IMR-90 (cell line): ENCODE measurements at regions not wholly inside any gene's neighbourhood (a gene's known extent, or its start where the extent isn't known, plus 50 kb on each side); places are given as distances from the start of the nearest gene placed in this dataset.

Experiments used
- ATAC-seq: fragments of 200-7000 bp; cut with Tn5 transposase; 2 replicates; pipeline ENCODE4 v1.9.1; 2020; ENCODE audit warnings: low read depth, mild to moderate bottlenecking, moderate library complexity
- BruUV-seq: library from RNA; stranded (reverse); fragments of 400-500 nt; replicated peaks from 2 replicates; lab custom pipeline; 2021; lab: Mats Ljungman, UMichigan
- CTCF ChIA-PET: fragments of 300-600 bp; formaldehyde crosslinking; extraction: SDS; loops from one replicate; lab custom pipeline; 2021; ENCODE audit warnings: antibody characterized with exemption; lab: Yijun Ruan, JAX
- POLR2A ChIA-PET: fragments of 300-600 bp; sonication (Branson Sonifier 250); formaldehyde crosslinking; loops from one replicate; lab custom pipeline; 2022; ENCODE audit warnings: antibody characterized with exemption; ENCODE audit not compliant: unreplicated experiment; lab: Charles Lee
- DNase-seq: peaks from one replicate; pipeline ENCODE4 v3.0.0; 2013
- H2AFZ ChIP-seq: replicated peaks from 2 replicates; pipeline ENCODE3; 2013; ENCODE audit warnings: low read length, mild to moderate bottlenecking; ENCODE audit not compliant: poor library complexity
- H2AK5ac ChIP-seq: 2 replicates; pipeline ENCODE4 v1.6.1; 2013; ENCODE audit warnings: low read depth, low read length, inconsistent platforms
- H2AK9ac ChIP-seq: replicated peaks from 2 replicates; pipeline ENCODE3; 2013; ENCODE audit warnings: mild to moderate bottlenecking, low read depth, low read length, moderate library complexity; ENCODE audit not compliant: poor library complexity
- H2BK120ac ChIP-seq: 2 replicates; pipeline ENCODE4 v1.6.1; 2013; ENCODE audit warnings: low read depth, low read length, inconsistent platforms
- H2BK15ac ChIP-seq: 3 replicates; pipeline ENCODE4 v1.6.1; 2013; ENCODE audit warnings: low read depth, low read length, inconsistent platforms
- H2BK20ac ChIP-seq: 2 replicates; pipeline ENCODE4 v1.6.1; 2013; ENCODE audit warnings: low read depth, mild to moderate bottlenecking, inconsistent platforms, low read length, moderate library complexity
- H2BK5ac ChIP-seq: 2 replicates; pipeline ENCODE4 v1.6.1; 2013; ENCODE audit warnings: mild to moderate bottlenecking, low read depth, low read length, inconsistent platforms; ENCODE audit not compliant: poor library complexity, severe bottlenecking
- H3K14ac ChIP-seq: replicated peaks from 2 replicates; pipeline ENCODE4 v1.6.1; 2013; ENCODE audit warnings: low read depth, low read length, inconsistent platforms
- H3K18ac ChIP-seq: 2 replicates; pipeline ENCODE4 v1.6.1; 2013; ENCODE audit warnings: low read depth, low read length, control low read depth
- H3K23ac ChIP-seq: 2 replicates; pipeline ENCODE4 v1.6.1; 2013; ENCODE audit warnings: low read depth, low read length, inconsistent platforms
- H3K27ac ChIP-seq: 2 replicates; pipeline ENCODE4 v1.5.1; 2013; ENCODE audit warnings: mild to moderate bottlenecking, control low read depth, low read length; ENCODE audit not compliant: insufficient read depth
- H3K27me3 ChIP-seq: 2 replicates; pipeline ENCODE4 v1.6.1; 2013; ENCODE audit warnings: low read length; ENCODE audit not compliant: control insufficient read depth, insufficient read depth
- H3K36me3 ChIP-seq: 2 replicates; pipeline ENCODE4 v1.6.1; 2013; ENCODE audit warnings: low read length, mixed read lengths; ENCODE audit not compliant: control insufficient read depth, insufficient read depth
- H3K4ac ChIP-seq: 2 replicates; pipeline ENCODE4 v1.6.1; 2013; ENCODE audit warnings: low read depth, low read length, inconsistent platforms
- H3K4me1 ChIP-seq: 2 replicates; pipeline ENCODE4 v1.6.1; 2013; ENCODE audit warnings: low read length, mixed read lengths; ENCODE audit not compliant: control insufficient read depth, insufficient read depth
- H3K4me2 ChIP-seq: 2 replicates; pipeline ENCODE4 v1.6.1; 2013; ENCODE audit warnings: low read depth, mild to moderate bottlenecking, control low read depth, low read length, moderate library complexity
- H3K4me3 ChIP-seq: 2 replicates; pipeline ENCODE4 v1.5.1; 2013; ENCODE audit warnings: low read depth, mild to moderate bottlenecking, control low read depth, low read length, moderate library complexity; ENCODE audit not compliant: insufficient read depth
- H3K56ac ChIP-seq: 2 replicates; pipeline ENCODE4 v1.6.1; 2013; ENCODE audit warnings: low read length, inconsistent platforms; ENCODE audit not compliant: insufficient read depth; ENCODE audit errors: extremely low read depth
- H3K79me1 ChIP-seq, 2 experiments: 2 replicates each; pipeline ENCODE4 v1.6.1; 2013; ENCODE audit warnings: low read length in 2 of 2, inconsistent platforms in 1 of 2, low read depth in 1 of 2
- H3K9ac ChIP-seq: 2 replicates; pipeline ENCODE4 v1.6.1; 2013; ENCODE audit warnings: low read depth, low read length, control low read depth
- H3K9me1 ChIP-seq: 2 replicates; pipeline ENCODE4 v1.6.1; 2013; ENCODE audit warnings: low read length, inconsistent platforms; ENCODE audit not compliant: insufficient read depth
- H3K9me3 ChIP-seq: 2 replicates; pipeline ENCODE4 v1.6.1; 2013; ENCODE audit warnings: low read length; ENCODE audit not compliant: control insufficient read depth, insufficient read depth
- H4K20me1 ChIP-seq: 2 replicates; pipeline ENCODE4 v1.6.1; 2013; ENCODE audit warnings: low read length, inconsistent platforms; ENCODE audit not compliant: insufficient read depth
- H4K5ac ChIP-seq: 2 replicates; pipeline ENCODE4 v1.6.1; 2013; ENCODE audit warnings: mild to moderate bottlenecking, low read depth, low read length, control low read depth
- H4K8ac ChIP-seq, 2 experiments: 2 replicates each; pipeline ENCODE4 v1.6.1; 2013; ENCODE audit warnings: low read depth in 2 of 2, low read length in 2 of 2, control low read depth in 1 of 2, inconsistent platforms in 1 of 2
- H4K91ac ChIP-seq: 2 replicates; pipeline ENCODE4 v1.6.1; 2013; ENCODE audit warnings: low read depth, low read length, inconsistent platforms; ENCODE audit not compliant: insufficient read depth
- BHLHE40 ChIP-seq: fragments of 150-350 bp; IDR thresholded peaks from 2 replicates; pipeline ENCODE4 v1.6.1; 2016; ENCODE audit warnings: mild to moderate bottlenecking, low read depth, low read length
- CEBPB ChIP-seq: IDR thresholded peaks from 2 replicates; pipeline ENCODE4 v1.6.1; 2012; ENCODE audit warnings: low read depth, low read length, improper control_type of control experiment
- CHD1 ChIP-seq: IDR thresholded peaks from 2 replicates; pipeline ENCODE4 v1.6.1; 2012; ENCODE audit warnings: low read depth, low read length, improper control_type of control experiment
- FOS ChIP-seq: fragments of 150-350 bp; IDR thresholded peaks from 2 replicates; pipeline ENCODE4 v1.6.1; 2016; ENCODE audit warnings: low read depth, low read length
- MAFK ChIP-seq: IDR thresholded peaks from 2 replicates; pipeline ENCODE4 v1.6.1; 2012; ENCODE audit warnings: low read depth, low read length, improper control_type of control experiment
- MAZ ChIP-seq: IDR thresholded peaks from 2 replicates; pipeline ENCODE4 v1.6.1; 2012; ENCODE audit warnings: low read depth, mild to moderate bottlenecking, low read length, improper control_type of control experiment, moderate library complexity, borderline replicate concordance
- MXI1 ChIP-seq: IDR thresholded peaks from 2 replicates; pipeline ENCODE4 v1.6.1; 2012; ENCODE audit warnings: low read depth, mild to moderate bottlenecking, low read length, moderate library complexity, borderline replicate concordance
- NFE2L2 ChIP-seq: fragments of 150-350 bp; IDR thresholded peaks from 2 replicates; pipeline ENCODE4 v1.6.1; 2016; ENCODE audit warnings: low read depth, mild to moderate bottlenecking, low read length
- POLR2A ChIP-seq: IDR thresholded peaks from 2 replicates; pipeline ENCODE4 v1.6.1; 2012; ENCODE audit warnings: mild to moderate bottlenecking, low read depth, low read length
- RAD21 ChIP-seq: IDR thresholded peaks from 2 replicates; pipeline ENCODE4 v1.6.1; 2012; ENCODE audit warnings: low read length, improper control_type of control experiment
- RCOR1 ChIP-seq: IDR thresholded peaks from 2 replicates; pipeline ENCODE4 v1.6.1; 2012; ENCODE audit warnings: mild to moderate bottlenecking, low read length, improper control_type of control experiment; ENCODE audit not compliant: insufficient replicate concordance
- RFX5 ChIP-seq: IDR thresholded peaks from 2 replicates; pipeline ENCODE4 v1.8.0; 2012; ENCODE audit warnings: low read depth, mild to moderate bottlenecking, low read length, moderate library complexity
- SMC3 ChIP-seq: fragments of 150-350 bp; IDR thresholded peaks from 2 replicates; pipeline ENCODE4 v1.6.1; 2016; ENCODE audit warnings: low read depth, mild to moderate bottlenecking, antibody characterized with exemption, low read length, moderate library complexity
- WGBS, 2 experiments: methylation state at CpG; one replicate each; pipeline versions ENCODE4 v1.1.5 to v1.1.7; 2013; ENCODE audit warnings: missing lambda C conversion rate in 2 of 2; ENCODE audit not compliant: insufficient read length in 1 of 2; ENCODE audit errors: extremely low coverage in 2 of 2; 5-methylcytosine and 5-hydroxymethylcytosine counted together
- dilution Hi-C: fragments of 300-500 bp; cut with HindIII; formaldehyde crosslinking; loops from one replicate; pipeline ENCODE4 v1.14.3; 2018; ENCODE audit warnings: low sequenced_read_pairs; ENCODE audit not compliant: unreplicated experiment
- in situ Hi-C: fragments of 300-500 bp; cut with MboI; formaldehyde crosslinking; loops from 3 replicates; pipeline ENCODE4 v1.14.3; 2019; ENCODE audit warnings: low sequenced_read_pairs, inconsistent platforms, mixed read lengths
- intact Hi-C: fragments of 100-400 bp; cut with micrococcal nuclease; formaldehyde crosslinking; loops from 2 replicates; pipeline ENCODE4 v1.10.0; 2022
- TF ChIP-seq, protein P1 (sequence below): fragments of 150-350 bp; IDR thresholded peaks from 2 replicates; pipeline ENCODE4 v1.6.1; 2017; ENCODE audit warnings: mild to moderate bottlenecking, antibody characterized with exemption, low read length, low read depth
- TF ChIP-seq, protein P2 (sequence below): fragments of 150-350 bp; IDR thresholded peaks from 2 replicates; pipeline ENCODE4 v1.6.1; 2016; ENCODE audit warnings: low read depth, mild to moderate bottlenecking, low read length, moderate library complexity, borderline replicate concordance
- TF ChIP-seq, protein P3 (sequence below): conservative IDR thresholded peaks from 2 replicates; pipeline ENCODE4 v1.5.1; 2012; ENCODE audit warnings: mild to moderate bottlenecking, low read depth, low read length, improper control_type of control experiment

DNA sequence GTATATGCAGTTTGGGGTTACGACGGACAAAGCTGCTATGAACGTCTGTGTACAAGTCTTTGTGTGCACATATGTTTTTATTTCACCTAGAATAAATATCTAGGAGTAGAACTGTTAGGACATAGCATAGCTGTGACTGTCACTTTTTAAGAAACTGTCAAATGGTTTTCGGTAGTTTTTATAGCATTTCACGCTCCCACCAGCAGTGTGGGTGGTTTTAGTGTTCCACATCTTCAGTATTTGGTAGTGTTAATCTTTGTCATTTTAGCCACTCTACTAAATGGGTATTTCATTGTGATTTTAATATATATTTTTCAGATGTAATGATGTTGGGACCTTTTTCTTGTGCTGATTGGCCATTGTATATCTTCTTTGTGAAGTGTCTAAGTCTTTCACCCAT is 109.1 kb upstream of the BCAT1 start:
- H3K4ac ChIP-seq: no peak overlapping the region
- WGBS, 2 experiments: no CpG with 5 or more reads among the region's 5 CpGs
- no peaks in the 10 kb centered on the region for H3K4me1 ChIP-seq
- ChIA-PET CTCF (no interaction called here), POLR2A (no interaction called here)
- no peak overlapping the region for H2BK20ac ChIP-seq
- TF ChIP-seq MXI1: no peak
- no peak for TF ChIP-seq FOS
- TF ChIP-seq, protein P1, sequence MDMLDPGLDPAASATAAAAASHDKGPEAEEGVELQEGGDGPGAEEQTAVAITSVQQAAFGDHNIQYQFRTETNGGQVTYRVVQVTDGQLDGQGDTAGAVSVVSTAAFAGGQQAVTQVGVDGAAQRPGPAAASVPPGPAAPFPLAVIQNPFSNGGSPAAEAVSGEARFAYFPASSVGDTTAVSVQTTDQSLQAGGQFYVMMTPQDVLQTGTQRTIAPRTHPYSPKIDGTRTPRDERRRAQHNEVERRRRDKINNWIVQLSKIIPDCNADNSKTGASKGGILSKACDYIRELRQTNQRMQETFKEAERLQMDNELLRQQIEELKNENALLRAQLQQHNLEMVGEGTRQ: no peak
- TF ChIP-seq CHD1: no peak
- TF ChIP-seq SMC3: no peak
- no peak for TF ChIP-seq RCOR1
- no peak for TF ChIP-seq BHLHE40
- no peak for TF ChIP-seq POLR2A
- TF ChIP-seq, protein P2, sequence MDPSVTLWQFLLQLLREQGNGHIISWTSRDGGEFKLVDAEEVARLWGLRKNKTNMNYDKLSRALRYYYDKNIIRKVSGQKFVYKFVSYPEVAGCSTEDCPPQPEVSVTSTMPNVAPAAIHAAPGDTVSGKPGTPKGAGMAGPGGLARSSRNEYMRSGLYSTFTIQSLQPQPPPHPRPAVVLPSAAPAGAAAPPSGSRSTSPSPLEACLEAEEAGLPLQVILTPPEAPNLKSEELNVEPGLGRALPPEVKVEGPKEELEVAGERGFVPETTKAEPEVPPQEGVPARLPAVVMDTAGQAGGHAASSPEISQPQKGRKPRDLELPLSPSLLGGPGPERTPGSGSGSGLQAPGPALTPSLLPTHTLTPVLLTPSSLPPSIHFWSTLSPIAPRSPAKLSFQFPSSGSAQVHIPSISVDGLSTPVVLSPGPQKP: no peak
- no peak for TF ChIP-seq CEBPB
- TF ChIP-seq MAFK: no peak
- no peak for TF ChIP-seq RFX5
- TF ChIP-seq RAD21: no peak
- TF ChIP-seq MAZ: no peak
- TF ChIP-seq, protein P3, sequence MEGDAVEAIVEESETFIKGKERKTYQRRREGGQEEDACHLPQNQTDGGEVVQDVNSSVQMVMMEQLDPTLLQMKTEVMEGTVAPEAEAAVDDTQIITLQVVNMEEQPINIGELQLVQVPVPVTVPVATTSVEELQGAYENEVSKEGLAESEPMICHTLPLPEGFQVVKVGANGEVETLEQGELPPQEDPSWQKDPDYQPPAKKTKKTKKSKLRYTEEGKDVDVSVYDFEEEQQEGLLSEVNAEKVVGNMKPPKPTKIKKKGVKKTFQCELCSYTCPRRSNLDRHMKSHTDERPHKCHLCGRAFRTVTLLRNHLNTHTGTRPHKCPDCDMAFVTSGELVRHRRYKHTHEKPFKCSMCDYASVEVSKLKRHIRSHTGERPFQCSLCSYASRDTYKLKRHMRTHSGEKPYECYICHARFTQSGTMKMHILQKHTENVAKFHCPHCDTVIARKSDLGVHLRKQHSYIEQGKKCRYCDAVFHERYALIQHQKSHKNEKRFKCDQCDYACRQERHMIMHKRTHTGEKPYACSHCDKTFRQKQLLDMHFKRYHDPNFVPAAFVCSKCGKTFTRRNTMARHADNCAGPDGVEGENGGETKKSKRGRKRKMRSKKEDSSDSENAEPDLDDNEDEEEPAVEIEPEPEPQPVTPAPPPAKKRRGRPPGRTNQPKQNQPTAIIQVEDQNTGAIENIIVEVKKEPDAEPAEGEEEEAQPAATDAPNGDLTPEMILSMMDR: no peak
- no peak for TF ChIP-seq NFE2L2
- H3K79me1 ChIP-seq: no peaks in the 10 kb centered on the region
- no TSS peak for BruUV-seq
- H3K18ac ChIP-seq: no peak overlapping the region
- no peak overlapping the region for H3K56ac ChIP-seq
- dilution Hi-C loops (no loop called here), in situ Hi-C loops (no loop called here), intact Hi-C loops (no loop called here)
- no peak for ATAC-seq
- H3K23ac ChIP-seq: no peak overlapping the region
- no peaks in the 10 kb centered on the region for H3K9me1 ChIP-seq
- no peak overlapping the region for H2AK5ac ChIP-seq
- H2BK15ac ChIP-seq: no peak overlapping the region
- no peak overlapping the region for H3K4me3 ChIP-seq
- no peak overlapping the region for H2AFZ ChIP-seq
- no peak overlapping the region for H4K91ac ChIP-seq
- H2BK5ac ChIP-seq: no peak overlapping the region
- no peak for DNase-seq
- H3K9ac ChIP-seq: no peak overlapping the region
- H3K27ac ChIP-seq: no peak overlapping the region
- no peak overlapping the region for H3K4me2 ChIP-seq
- no peak overlapping the region for H2AK9ac ChIP-seq
- no peaks in the 10 kb centered on the region; the same call in 1 of the 2 replicates for H3K27me3 ChIP-seq
- H3K36me3 ChIP-seq: no peaks in the 10 kb centered on the region
- no peaks in the 10 kb centered on the region for H3K9me3 ChIP-seq
- H4K5ac ChIP-seq: no peak overlapping the region
- H2BK120ac ChIP-seq: no peak overlapping the region
- no peak overlapping the region for H4K8ac ChIP-seq
- H3K14ac ChIP-seq: no peak overlapping the region
- H4K20me1 ChIP-seq: no peaks in the 10 kb centered on the region
